B cell (primary cell): ENCODE measurements at regions not wholly inside any gene's neighbourhood (a gene's known extent, or its start where the extent isn't known, plus 50 kb on each side); places are given as distances from the start of the nearest gene placed in this dataset.

Experiments
- CTCF ChIP-seq: fragments of 200-600 bp; IDR thresholded peaks from one replicate; pipeline ENCODE4 v1.8.0; 2022; ENCODE audit warnings: antibody characterized with exemption, mild to moderate bottlenecking
- EZH2 ChIP-seq: IDR thresholded peaks from 2 replicates; pipeline ENCODE4 v1.6.1; 2012; ENCODE audit warnings: borderline replicate concordance, low read depth, mild to moderate bottlenecking, moderate library complexity, low read length; ENCODE audit not compliant: insufficient read depth, poor library complexity, severe bottlenecking

DNA sequence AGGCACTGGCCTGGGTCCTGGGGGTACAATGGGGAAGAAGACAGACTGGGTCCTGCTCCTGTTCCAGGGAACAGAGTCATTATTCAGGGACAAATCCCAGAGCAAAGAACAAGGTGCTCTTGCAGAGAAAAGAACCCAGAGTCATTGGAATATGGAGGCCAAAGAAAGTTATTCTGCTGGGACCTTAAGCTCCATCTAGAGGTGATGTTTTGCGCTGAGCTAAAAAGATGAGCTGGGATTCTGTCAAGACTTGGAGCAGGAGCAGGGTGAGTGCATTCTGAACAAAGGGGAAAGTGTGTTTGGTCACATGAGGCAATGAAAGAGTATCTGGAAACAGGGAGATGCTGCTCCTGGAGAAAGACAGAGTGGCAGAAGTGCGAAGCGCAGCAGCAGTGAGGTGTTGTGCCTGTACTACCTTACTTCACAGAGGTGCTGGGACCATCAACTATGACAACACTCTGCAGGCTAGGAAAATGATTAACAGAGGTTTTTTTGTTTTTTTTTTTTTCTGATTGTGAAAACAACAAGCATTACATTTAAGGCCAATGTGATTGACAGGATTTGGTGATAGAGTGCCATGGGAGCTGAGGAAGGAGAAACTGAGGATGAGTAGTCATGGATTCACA lies 95.3 kb upstream of the TNFSF11 start:
- no peak for TF ChIP-seq CTCF
- TF ChIP-seq EZH2 = no peak
